DND-41 (cell line): ENCODE measurements at regions not wholly inside any gene's neighbourhood (a gene's known extent, or its start where the extent isn't known, plus 50 kb on each side); places are given as distances from the start of the nearest gene placed in this dataset.

Experiments used
- ATAC-seq: fragments of 200-7000 bp; cut with Tn5 transposase; 3 replicates; pipeline ENCODE4 v1.9.1; 2021; ENCODE audit warnings: low read depth; ENCODE audit not compliant: insufficient read depth
- DNase-seq: peaks from one replicate; pipeline ENCODE4 v3.0.0-alpha.2; 2020
- H2AFZ ChIP-seq: 2 replicates; pipeline ENCODE4 v1.6.0; 2012; ENCODE audit warnings: low read depth, low read length
- H3K27ac ChIP-seq: 2 replicates; pipeline ENCODE4 v1.5.1; 2012; ENCODE audit warnings: low read length, inconsistent platforms
- H3K27me3 ChIP-seq: fragments of 200-600 bp; sonication (generic); 2 replicates; pipeline ENCODE4 v1.6.0; 2012; ENCODE audit warnings: low read length, mild to moderate bottlenecking, inconsistent platforms; ENCODE audit not compliant: insufficient read depth, poor library complexity
- H3K36me3 ChIP-seq: 2 replicates; pipeline ENCODE4 v1.5.1; 2012; ENCODE audit warnings: low read length, inconsistent platforms; ENCODE audit not compliant: insufficient read depth
- H3K4me1 ChIP-seq: 2 replicates; pipeline ENCODE4 v1.5.1; 2012; ENCODE audit warnings: mild to moderate bottlenecking, low read length; ENCODE audit not compliant: insufficient read depth
- H3K4me2 ChIP-seq: 2 replicates; pipeline ENCODE4 v1.6.0; 2012; ENCODE audit warnings: mild to moderate bottlenecking, moderate library complexity, low read length, inconsistent platforms; ENCODE audit not compliant: insufficient read depth
- H3K4me3 ChIP-seq, 2 experiments: fragments of 200-600 bp in 1 of 2; shearing (Covaris generic) in 1 of 2; 2 replicates each; pipeline ENCODE4 v1.5.1; 2012 to 2016; ENCODE audit warnings: inconsistent platforms in 2 of 2, low read length in 2 of 2, mild to moderate bottlenecking in 2 of 2, low read depth in 1 of 2, moderate library complexity in 1 of 2
- H3K79me2 ChIP-seq: 2 replicates; pipeline ENCODE4 v1.6.0; 2012; ENCODE audit warnings: low read length, inconsistent platforms; ENCODE audit not compliant: insufficient read depth
- H3K9ac ChIP-seq: 2 replicates; pipeline ENCODE4 v1.6.0; 2012; ENCODE audit warnings: low read depth, mild to moderate bottlenecking, inconsistent platforms, low read length, moderate library complexity
- H3K9me3 ChIP-seq: 2 replicates; pipeline ENCODE4 v1.5.1; 2012; ENCODE audit warnings: low read length, moderate library complexity, mild to moderate bottlenecking, inconsistent platforms; ENCODE audit not compliant: insufficient read depth, severe bottlenecking
- H4K20me1 ChIP-seq: 2 replicates; pipeline ENCODE4 v1.6.0; 2012; ENCODE audit warnings: low read length; ENCODE audit not compliant: insufficient read depth
- CTCF ChIP-seq: IDR thresholded peaks from 2 replicates; pipeline ENCODE4 v1.5.1; 2012; ENCODE audit warnings: borderline replicate concordance, low read length, moderate library complexity, mild to moderate bottlenecking; ENCODE audit not compliant: poor library complexity, severe bottlenecking; ENCODE audit errors: extremely low read depth
- EZH2 ChIP-seq: IDR thresholded peaks from 3 replicates; pipeline ENCODE4 v1.6.1; 2012; ENCODE audit warnings: borderline replicate concordance, low read depth, mild to moderate bottlenecking, moderate library complexity, low read length, inconsistent platforms; ENCODE audit not compliant: severe bottlenecking

- DNase-seq (no peak), ATAC-seq (no peak)
- H3K4me3 ChIP-seq = no peak overlapping the region
- H3K79me2 ChIP-seq = no peaks in the 10 kb centered on the region
- no peaks in the 10 kb centered on the region for H3K4me1 ChIP-seq
- H3K36me3 ChIP-seq = no peaks in the 10 kb centered on the region
- no peak for TF ChIP-seq EZH2
- no peak for TF ChIP-seq CTCF
- H3K4me2 ChIP-seq = no peak overlapping the region
- no peak overlapping the region for H3K9ac ChIP-seq
- no peak overlapping the region for H3K27ac ChIP-seq
- no peak overlapping the region for H2AFZ ChIP-seq
- no peaks in the 10 kb centered on the region for H3K27me3 ChIP-seq
- H3K9me3 ChIP-seq = no peaks in the 10 kb centered on the region
- H4K20me1 ChIP-seq = peaks cover 3% of the 10 kb centered on the region; the same call in 1 of the 2 replicates
Measured at GRCh38 chr20:57806975-57807374, 97.2 kb upstream of the PMEPA1 start.

- H3K27ac ChIP-seq = no peak overlapping the region
- no peaks in the 10 kb centered on the region for H3K9me3 ChIP-seq
- no peaks in the 10 kb centered on the region for H3K36me3 ChIP-seq
- no peak overlapping the region for H3K4me2 ChIP-seq
- no peaks in the 10 kb centered on the region for H3K27me3 ChIP-seq
- ATAC-seq = no peak
- H3K4me1 ChIP-seq = no peaks in the 10 kb centered on the region
- DNase-seq = no peak
- H3K4me3 ChIP-seq = no peak overlapping the region
- H4K20me1 ChIP-seq = peaks cover 3% of the 10 kb centered on the region; the same call in 1 of the 2 replicates
- no peaks in the 10 kb centered on the region for H3K79me2 ChIP-seq
- TF ChIP-seq EZH2 (no peak), CTCF (no peak)
- H3K9ac ChIP-seq = no peak overlapping the region
- no peak overlapping the region for H2AFZ ChIP-seq
Measured at GRCh38 chr20:57806476-57806875, 96.7 kb upstream of the PMEPA1 start.

DNA sequence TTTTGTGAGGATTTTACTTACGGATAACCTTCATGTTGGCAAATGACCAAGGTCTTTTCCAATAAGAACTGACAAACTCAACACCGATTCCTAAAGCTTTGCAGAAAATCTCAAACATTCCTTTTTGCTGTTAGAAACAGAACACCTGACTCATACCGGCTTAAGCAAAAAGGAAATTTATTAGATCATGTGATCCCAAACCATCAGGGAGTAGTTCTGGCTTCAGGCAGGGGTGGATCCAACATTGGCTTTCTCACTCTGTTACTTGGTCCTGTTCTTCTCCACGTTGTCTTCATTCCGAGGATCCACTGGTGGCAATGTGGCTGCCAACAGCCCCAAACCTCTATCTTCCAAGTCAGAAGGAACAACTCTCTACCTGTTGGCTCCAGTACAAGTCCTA lies 95.9 kb upstream of the PMEPA1 start:
- H3K9me3 ChIP-seq = no peaks in the 10 kb centered on the region
- peaks cover 2% of the 10 kb centered on the region; the same call in 1 of the 2 replicates for H4K20me1 ChIP-seq
- H3K36me3 ChIP-seq = no peaks in the 10 kb centered on the region
- H3K27me3 ChIP-seq = no peaks in the 10 kb centered on the region
- H3K79me2 ChIP-seq = no peaks in the 10 kb centered on the region
- no peak overlapping the region for H2AFZ ChIP-seq
- H3K4me2 ChIP-seq = no peak overlapping the region
- TF ChIP-seq EZH2 (no peak), CTCF (no peak)
- no peak overlapping the region for H3K9ac ChIP-seq
- H3K4me1 ChIP-seq = no peaks in the 10 kb centered on the region
- ATAC-seq (no peak), DNase-seq (no peak)
- no peak overlapping the region for H3K27ac ChIP-seq
- no peak overlapping the region for H3K4me3 ChIP-seq
